ENCODE measurements at regions not wholly inside any gene's neighbourhood (a gene's known extent, or its start where the extent isn't known, plus 50 kb on each side); places are given as distances from the start of the nearest gene placed in this dataset.

DNA sequence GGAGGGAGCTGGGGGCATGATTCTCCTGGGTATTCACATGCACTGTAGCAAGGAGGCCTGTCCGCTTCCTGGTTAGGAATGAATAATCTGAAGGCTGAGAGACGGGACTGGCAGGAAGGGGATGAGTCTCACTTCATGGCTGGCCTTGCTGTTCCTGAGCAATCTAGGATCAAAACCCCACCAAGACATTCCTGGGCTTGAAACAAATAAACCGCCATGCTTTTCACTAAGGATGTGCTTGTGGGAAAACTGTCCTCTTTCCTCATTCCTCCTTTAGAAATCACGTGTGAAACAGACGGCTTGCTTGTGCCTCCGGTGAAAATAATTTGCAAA, 132.8 kb downstream of the MACROH2A1 start:
- H3K36me3 ChIP-seq (ENCODE audit: control insufficient read depth in 4 of 4, insufficient read depth in 3 of 4, low read depth in 1 of 4, low read length in 3 of 4), result no peaks in the 10 kb centered on the region
- DNase-seq (ENCODE audit: low spot score), result no peak
- WGBS, result 85% methylated on average over 6 of the region's 6 CpGs

DNA sequence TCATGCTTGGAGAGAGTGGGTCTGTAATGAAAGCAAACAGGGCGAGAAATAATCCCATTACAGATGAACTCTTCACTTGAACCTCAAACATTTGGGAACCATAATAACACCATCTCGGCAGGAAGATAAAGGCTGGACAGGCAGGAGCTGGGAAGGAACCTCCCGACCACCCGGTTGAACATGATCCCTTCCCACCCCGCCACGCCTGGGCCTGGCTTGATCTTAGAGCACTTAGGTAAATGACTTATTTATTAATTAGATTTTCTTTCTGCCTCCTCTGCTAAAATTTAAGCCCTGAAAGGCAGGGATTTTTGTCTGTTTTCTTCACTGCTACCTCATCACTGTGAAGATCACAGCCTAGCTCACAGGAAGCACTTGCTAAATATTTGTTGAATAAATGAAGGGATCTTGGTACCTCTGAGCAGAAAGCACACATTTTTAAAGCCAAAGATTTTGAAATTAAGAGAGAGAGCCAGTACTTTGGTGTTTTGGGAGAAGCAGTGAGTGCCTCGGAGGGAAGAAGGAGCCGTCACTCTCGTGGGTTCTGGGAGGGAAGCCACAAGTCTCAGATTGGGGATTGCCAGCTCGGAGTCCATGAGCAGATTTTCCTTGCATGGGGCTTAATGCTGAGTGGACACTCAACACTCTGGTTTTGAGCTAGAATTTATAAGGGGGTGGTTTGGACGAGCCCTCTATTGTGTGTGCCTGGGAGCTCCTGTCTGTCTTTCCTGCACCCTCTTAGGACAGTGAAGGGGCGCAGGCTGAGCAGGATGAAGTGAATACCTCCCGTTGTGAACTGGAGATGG, 133.3 kb downstream of the MACROH2A1 start:
- no peak for DNase-seq (ENCODE audit: low spot score)
- Histone ChIP-seq H3K9ac (ENCODE audit: low read depth in 1 of 2, low read length in 2 of 2) (no peak overlapping the region), H3K4me3 (ENCODE audit: low read depth in 1 of 3, low read length in 3 of 3) (no peak overlapping the region), H3K9me3 (ENCODE audit: control insufficient read depth in 4 of 4, low read length in 3 of 4) (peaks cover 0 to 6% (median 0%) of the 10 kb centered on the region in 4 donors), H3K36me3 (ENCODE audit: control insufficient read depth in 4 of 4, insufficient read depth in 3 of 4, low read depth in 1 of 4, low read length in 3 of 4) (no peaks in the 10 kb centered on the region), H3K27me3 (ENCODE audit: control insufficient read depth in 4 of 4, insufficient read depth in 4 of 4, low read length in 3 of 4) (no peaks in the 10 kb centered on the region), H3K27ac (ENCODE audit: low read depth in 1 of 2, low read length in 2 of 2) (no peak overlapping the region), H3K4me1 (ENCODE audit: control insufficient read depth in 4 of 4, insufficient read depth in 4 of 4, low read length in 3 of 4) (no peaks in the 10 kb centered on the region)
- 89% methylated on average over 13 of the region's 13 CpGs for WGBS
- no peak for TF ChIP-seq SP1 (IDR thresholded peaks at IDR 0.05)
- no peak for TF ChIP-seq RXRA (IDR thresholded peaks at IDR 0.05)
- TF ChIP-seq RAD21 (IDR thresholded peaks at IDR 0.05), result no peak
- TF ChIP-seq, protein P1, sequence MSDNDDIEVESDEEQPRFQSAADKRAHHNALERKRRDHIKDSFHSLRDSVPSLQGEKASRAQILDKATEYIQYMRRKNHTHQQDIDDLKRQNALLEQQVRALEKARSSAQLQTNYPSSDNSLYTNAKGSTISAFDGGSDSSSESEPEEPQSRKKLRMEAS (IDR thresholded peaks at IDR 0.05), result no peak
- TF ChIP-seq, protein P2, sequence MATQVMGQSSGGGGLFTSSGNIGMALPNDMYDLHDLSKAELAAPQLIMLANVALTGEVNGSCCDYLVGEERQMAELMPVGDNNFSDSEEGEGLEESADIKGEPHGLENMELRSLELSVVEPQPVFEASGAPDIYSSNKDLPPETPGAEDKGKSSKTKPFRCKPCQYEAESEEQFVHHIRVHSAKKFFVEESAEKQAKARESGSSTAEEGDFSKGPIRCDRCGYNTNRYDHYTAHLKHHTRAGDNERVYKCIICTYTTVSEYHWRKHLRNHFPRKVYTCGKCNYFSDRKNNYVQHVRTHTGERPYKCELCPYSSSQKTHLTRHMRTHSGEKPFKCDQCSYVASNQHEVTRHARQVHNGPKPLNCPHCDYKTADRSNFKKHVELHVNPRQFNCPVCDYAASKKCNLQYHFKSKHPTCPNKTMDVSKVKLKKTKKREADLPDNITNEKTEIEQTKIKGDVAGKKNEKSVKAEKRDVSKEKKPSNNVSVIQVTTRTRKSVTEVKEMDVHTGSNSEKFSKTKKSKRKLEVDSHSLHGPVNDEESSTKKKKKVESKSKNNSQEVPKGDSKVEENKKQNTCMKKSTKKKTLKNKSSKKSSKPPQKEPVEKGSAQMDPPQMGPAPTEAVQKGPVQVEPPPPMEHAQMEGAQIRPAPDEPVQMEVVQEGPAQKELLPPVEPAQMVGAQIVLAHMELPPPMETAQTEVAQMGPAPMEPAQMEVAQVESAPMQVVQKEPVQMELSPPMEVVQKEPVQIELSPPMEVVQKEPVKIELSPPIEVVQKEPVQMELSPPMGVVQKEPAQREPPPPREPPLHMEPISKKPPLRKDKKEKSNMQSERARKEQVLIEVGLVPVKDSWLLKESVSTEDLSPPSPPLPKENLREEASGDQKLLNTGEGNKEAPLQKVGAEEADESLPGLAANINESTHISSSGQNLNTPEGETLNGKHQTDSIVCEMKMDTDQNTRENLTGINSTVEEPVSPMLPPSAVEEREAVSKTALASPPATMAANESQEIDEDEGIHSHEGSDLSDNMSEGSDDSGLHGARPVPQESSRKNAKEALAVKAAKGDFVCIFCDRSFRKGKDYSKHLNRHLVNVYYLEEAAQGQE (IDR thresholded peaks at IDR 0.05), result no peak
- TF ChIP-seq GABPA (IDR thresholded peaks at IDR 0.05 in 1 of 2, conservative IDR thresholded peaks at IDR 0.05 in 1 of 2), result no peak
- TF ChIP-seq TAF1 (conservative IDR thresholded peaks at IDR 0.05), result no peak
- TF ChIP-seq FOXA1 (IDR thresholded peaks at IDR 0.05), result no peak
- TF ChIP-seq HNF4G (IDR thresholded peaks at IDR 0.05), result no peak

More for the DNA sequence above, 132.8 kb downstream of the MACROH2A1 start:
- H3K9me3 ChIP-seq (ENCODE audit: control insufficient read depth in 4 of 4, low read length in 3 of 4), result peaks cover 0 to 6% (median 0%) of the 10 kb centered on the region in 4 donors
- TF ChIP-seq, protein P3, sequence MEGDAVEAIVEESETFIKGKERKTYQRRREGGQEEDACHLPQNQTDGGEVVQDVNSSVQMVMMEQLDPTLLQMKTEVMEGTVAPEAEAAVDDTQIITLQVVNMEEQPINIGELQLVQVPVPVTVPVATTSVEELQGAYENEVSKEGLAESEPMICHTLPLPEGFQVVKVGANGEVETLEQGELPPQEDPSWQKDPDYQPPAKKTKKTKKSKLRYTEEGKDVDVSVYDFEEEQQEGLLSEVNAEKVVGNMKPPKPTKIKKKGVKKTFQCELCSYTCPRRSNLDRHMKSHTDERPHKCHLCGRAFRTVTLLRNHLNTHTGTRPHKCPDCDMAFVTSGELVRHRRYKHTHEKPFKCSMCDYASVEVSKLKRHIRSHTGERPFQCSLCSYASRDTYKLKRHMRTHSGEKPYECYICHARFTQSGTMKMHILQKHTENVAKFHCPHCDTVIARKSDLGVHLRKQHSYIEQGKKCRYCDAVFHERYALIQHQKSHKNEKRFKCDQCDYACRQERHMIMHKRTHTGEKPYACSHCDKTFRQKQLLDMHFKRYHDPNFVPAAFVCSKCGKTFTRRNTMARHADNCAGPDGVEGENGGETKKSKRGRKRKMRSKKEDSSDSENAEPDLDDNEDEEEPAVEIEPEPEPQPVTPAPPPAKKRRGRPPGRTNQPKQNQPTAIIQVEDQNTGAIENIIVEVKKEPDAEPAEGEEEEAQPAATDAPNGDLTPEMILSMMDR (IDR thresholded peaks at IDR 0.05; ENCODE audit: low read depth, low read length, missing input control), result no peak
- TF ChIP-seq TAF1 (conservative IDR thresholded peaks at IDR 0.05) (no peak), EGR1 (IDR thresholded peaks at IDR 0.05; ENCODE audit: low read depth in 2 of 2) (no peak), RAD21 (IDR thresholded peaks at IDR 0.05) (no peak), GABPA (IDR thresholded peaks at IDR 0.05 in 1 of 2, conservative IDR thresholded peaks at IDR 0.05 in 1 of 2) (no peak), SP1 (IDR thresholded peaks at IDR 0.05) (no peak), NR2F2 (IDR thresholded peaks at IDR 0.05) (no peak), HNF4G (IDR thresholded peaks at IDR 0.05) (no peak), YY1 (IDR thresholded peaks at IDR 0.05) (no peak), JUND (IDR thresholded peaks at IDR 0.05) (no peak), HNF4A (conservative IDR thresholded peaks at IDR 0.05) (no peak), FOXA2 (IDR thresholded peaks at IDR 0.05) (no peak)
- TF ChIP-seq, protein P4, sequence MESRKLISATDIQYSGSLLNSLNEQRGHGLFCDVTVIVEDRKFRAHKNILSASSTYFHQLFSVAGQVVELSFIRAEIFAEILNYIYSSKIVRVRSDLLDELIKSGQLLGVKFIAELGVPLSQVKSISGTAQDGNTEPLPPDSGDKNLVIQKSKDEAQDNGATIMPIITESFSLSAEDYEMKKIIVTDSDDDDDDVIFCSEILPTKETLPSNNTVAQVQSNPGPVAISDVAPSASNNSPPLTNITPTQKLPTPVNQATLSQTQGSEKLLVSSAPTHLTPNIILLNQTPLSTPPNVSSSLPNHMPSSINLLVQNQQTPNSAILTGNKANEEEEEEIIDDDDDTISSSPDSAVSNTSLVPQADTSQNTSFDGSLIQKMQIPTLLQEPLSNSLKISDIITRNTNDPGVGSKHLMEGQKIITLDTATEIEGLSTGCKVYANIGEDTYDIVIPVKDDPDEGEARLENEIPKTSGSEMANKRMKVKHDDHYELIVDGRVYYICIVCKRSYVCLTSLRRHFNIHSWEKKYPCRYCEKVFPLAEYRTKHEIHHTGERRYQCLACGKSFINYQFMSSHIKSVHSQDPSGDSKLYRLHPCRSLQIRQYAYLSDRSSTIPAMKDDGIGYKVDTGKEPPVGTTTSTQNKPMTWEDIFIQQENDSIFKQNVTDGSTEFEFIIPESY (IDR thresholded peaks at IDR 0.05), result no peak
- TF ChIP-seq, protein P2 (IDR thresholded peaks at IDR 0.05), result no peak
- TF ChIP-seq, protein P5, sequence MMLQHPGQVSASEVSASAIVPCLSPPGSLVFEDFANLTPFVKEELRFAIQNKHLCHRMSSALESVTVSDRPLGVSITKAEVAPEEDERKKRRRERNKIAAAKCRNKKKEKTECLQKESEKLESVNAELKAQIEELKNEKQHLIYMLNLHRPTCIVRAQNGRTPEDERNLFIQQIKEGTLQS (IDR thresholded peaks at IDR 0.05), result no peak
- H3K9ac ChIP-seq (ENCODE audit: low read depth in 1 of 2, low read length in 2 of 2), result no peak overlapping the region
- H3K4me1 ChIP-seq (ENCODE audit: control insufficient read depth in 4 of 4, insufficient read depth in 4 of 4, low read length in 3 of 4), result no peaks in the 10 kb centered on the region
- no peak overlapping the region for H3K4me3 ChIP-seq (ENCODE audit: low read depth in 1 of 3, low read length in 3 of 3)
- no peak overlapping the region for H3K27ac ChIP-seq (ENCODE audit: low read depth in 1 of 2, low read length in 2 of 2)
- H3K27me3 ChIP-seq (ENCODE audit: control insufficient read depth in 4 of 4, insufficient read depth in 4 of 4, low read length in 3 of 4), result no peaks in the 10 kb centered on the region

Data from liver (tissue), 8 donors.